SKM-1 (cell line): ENCODE measurements at regions not wholly inside any gene's neighbourhood (a gene's known extent, or its start where the extent isn't known, plus 50 kb on each side); places are given as distances from the start of the nearest gene placed in this dataset.

Experiments used
- DNase-seq: peaks from one replicate; lab custom pipeline; 2025; ENCODE audit not compliant: unreplicated experiment; lab: John Stamatoyannopoulos, UW

DNA sequence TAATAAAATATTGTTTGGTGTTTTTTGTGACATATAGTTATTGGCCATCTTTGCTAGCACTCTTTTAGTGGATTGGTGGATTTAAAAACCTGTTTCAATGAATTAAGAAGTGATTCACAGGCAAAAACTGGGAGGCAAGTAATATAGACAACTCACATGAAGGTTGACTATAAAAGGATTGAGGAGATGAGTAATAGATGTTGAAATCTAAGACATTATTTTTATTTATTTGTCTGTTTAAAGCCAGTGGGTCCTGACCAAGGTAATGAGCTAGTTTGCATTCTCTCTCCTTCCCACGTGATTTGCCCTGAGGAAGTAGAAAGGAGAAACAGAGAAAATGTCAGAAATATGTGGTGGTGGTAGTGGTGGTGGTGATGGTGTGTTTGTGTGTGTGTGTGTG, 351.5 kb upstream of the ZP4 start:
- DNase-seq = no peak

DNA sequence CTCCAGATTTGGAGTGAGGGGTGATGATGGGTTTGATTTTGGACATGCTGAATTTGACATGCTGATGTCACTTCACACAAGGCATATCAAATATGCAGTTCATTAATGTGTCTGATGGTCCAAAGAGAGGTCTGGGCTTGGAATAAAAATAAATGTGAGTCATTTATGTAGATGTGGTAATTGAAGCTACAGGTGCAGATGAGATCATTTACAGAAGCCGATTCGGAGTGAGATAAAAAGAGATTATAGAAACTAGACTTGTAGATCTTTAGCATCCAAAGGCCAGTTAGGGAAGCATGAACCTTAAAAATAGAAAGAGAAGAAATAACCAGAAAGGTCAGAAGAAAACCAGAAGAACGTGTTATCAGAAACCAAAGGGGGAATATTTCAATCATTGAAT, 350.9 kb upstream of the ZP4 start:
- no peak for DNase-seq

DNA sequence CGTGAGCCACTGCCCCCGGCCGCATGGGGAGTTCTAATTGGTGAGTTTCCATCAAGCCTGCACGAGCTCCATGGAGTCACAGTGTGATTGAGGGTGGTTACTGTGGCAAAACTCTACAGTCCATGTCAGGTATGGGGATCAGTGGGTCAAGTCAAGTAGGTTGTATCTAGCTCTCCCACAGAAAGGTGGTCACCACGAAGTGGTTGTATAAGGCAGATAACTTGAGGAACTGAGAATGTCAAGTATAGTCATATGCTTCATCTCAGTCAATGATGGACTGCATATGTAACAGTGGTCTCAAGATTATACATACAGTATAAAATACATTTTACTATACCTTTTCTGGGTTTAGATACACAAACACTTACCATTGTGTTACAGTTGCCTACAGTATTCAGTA, 348.6 kb upstream of the ZP4 start:
- no peak for DNase-seq

DNA sequence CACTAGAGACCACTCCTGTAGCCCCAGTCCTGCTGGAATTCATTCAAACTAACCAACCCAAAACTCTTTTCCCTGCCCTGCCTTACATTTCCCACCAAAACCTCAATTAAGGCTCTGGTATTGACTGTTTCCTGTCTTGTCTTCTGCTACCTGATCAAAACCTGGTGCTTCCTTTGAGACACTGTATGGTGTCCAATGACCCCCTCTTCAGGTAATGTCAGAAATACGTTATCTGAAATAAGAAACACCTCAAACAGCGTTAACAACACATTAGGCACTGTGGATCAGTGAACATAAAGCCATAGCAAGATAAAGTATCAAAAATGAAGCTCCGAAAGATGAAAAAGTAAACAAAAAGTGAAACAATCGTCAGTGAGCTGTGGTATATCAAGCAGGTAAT, 343.2 kb upstream of the ZP4 start:
- no peak for DNase-seq

DNA sequence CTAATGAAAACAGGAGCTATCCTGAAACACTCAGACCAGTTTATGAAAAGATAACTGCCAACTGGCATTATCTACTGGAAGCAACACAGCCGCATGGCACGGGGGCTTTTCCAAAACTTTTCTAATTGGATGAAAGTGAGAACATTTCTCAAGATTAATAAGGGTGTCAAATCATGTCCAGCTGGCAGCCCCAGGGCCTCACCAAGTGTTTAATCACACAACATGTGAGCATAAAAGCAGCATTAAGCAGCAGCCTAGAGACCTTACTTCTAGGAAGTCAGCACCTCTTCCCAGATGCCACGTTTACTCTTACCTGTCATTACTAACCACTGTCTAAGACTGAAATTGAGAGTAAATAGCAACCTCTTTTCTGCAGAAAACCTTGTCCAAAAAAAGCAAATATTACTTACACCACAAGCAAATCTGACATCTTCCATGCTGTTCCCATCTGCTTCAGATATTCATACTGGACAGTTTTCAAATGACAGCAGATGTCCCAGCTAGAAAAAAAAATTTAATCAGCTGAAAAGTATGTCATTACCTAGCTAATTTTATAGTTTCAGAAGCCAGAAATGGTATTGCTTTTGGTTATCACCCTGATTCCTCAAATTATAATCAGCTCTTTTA, 341.5 kb upstream of the ZP4 start:
- no peak for DNase-seq

DNA sequence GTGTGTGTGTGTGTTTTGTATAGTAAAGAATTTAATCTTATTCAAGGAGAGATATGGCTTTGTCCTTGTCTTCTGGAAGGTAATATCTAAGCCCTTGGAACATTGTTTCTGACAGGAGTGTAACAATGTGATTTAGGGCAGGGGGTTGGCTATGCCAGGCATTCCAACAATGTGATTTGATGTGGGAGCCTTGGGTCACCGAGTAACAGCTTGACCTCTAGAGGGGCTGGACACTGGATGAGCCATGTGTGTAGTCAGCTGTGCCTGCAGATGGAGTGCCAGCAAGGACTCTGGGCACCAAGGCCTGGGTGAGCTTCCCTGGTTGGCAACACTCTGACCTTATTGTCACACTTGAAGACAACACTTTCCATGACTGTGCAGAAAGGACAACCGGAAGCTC, 336.1 kb upstream of the ZP4 start:
- DNase-seq = no peak

DNA sequence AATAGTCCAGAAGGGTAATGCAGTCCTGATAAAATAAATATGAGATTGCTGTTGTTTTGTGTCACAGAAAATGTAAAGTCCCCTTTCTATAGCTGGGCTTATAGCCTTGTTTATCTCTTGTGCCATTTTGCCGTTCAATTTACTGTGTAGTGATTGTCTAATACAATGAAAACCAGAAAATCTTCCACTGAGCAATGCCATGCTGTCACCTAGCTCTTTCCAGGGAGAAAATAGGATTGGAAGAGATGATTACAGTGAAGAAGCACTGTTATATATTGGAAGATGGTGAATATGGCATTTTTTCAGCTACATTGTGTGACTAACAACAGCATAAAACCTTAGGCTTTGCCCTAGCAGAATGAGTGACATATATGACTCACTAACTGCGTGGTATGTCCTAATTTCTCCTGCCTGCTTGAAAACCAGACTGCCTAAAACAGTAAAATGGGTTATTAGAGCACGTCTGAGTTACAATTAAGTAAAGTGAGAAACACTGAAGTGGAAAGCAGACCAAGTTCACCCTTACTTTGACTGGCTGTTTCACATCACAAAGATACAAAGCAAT, 332.4 kb upstream of the ZP4 start:
- DNase-seq = no peak

DNA sequence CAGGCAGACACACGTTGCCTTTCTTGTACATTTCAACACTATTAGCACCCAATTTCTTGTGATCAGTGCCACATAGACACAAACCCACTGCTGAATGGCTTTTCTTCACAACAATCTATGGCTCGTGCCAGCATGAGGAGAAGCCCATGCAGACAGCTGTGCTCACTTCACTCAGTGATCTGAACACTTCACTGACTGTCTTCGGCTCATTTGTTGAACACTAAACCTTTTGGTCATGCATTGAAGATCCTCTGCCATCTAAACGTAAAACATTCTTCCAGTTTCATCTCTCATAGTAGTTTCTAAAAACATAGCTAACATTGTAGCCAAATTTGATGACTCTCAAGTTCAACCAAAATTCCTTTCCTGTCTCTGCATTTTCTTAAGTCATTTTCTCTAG, 331.0 kb upstream of the ZP4 start:
- DNase-seq = no peak

DNA sequence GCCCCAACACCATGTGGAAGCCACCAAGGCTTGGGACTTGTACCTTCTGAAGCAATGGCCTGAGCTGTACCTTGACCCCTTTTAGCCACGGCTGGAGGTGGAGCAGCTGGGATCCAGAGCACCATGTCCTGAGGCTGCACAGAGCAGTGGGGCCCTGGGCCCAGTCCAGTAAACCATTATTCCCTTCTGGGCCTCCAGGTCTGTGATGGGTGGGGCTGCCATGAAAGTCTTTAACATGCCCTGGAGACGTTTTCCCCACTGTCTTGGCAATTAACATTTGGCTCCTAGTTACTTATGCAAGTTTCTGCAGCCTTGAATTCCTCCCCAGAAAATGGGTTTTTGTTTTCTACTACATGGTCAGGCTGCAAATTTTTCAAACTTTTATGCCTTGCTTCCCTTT, 323.7 kb upstream of the ZP4 start:
- DNase-seq = no peak

DNA sequence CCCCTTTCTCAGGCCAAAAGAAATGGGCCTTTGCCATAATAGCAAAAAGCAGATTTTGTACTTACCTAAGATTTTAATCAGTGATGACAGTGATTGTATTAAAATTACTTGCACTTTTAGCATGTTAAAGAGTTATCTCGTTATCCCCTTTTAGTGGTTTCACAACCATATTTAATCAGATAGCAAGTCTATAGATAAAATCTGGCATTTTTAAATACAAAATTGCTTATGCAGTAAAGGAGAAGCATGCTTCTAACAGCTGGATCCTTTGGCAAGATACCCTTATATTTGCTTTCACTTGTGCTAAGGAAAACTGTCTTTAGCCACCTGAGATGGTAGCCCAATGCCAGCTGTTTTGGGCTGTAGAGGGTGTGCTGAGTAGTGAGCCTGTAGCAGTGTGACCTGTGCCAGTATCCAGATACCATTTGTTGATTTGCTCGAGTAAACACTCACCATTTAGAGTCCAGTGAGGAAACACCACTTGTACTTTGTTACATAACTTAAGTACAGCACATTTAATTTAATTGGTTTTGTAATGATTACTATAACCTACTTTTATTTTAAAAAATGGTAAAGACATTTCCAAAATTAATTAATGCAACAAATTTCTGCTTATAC, 314.4 kb upstream of the ZP4 start:
- no peak for DNase-seq

DNA sequence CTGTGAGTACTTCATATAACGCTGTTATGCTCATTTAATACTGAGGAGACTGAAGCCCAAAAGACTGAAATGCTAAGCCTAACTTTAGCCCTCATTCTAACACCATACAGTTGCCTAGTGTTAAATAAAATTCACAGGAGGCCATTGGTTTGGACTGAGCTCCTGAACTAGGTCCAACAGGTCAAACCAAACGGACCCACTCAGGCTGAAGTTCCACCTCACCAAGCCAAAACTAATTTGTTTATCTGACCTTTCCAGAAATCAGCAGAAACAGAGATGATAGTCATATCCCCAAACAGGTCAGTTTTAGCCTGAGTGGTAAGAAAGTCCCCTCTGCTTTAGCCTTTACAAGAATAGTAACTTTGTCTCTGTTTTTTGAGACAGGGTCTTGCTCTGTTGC, 311.3 kb upstream of the ZP4 start:
- DNase-seq = no peak

DNA sequence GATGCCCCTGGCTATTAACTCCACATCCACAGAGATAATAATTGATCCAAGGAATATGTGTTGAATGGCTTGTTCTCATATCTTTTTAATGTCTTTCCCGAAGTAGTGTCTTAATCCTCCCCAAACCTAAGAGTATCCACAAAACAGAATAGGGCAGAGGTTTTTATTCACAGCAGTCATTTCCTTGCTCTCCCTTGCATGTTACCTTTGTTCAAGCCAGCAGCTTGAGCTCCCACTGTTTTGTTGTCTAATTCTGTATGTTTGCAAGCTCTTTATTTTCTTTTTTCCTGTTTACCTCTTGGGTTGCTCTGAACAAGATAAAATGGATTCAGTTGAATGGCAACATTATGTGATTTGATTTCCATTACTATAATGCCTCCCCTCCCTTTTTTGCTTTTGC, 308.6 kb upstream of the ZP4 start:
- no peak for DNase-seq

DNA sequence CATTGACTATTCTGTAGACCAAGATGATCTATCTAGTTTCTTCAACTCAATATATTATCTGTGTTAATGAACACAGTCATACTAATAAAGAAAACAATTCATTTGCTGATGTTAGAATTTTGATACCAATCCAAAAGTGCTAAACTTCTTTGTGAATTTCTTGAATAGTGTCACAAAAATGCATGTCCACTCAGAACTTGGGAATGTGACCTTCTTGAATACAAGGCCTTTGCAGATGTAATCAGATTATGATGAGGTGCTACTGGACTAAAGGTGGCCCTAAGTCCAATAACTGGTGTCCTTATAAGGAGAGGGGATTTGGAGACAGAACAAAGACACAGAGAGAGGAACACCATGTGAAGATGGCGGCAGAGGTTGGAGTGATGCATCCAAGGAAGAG, 305.8 kb upstream of the ZP4 start:
- no peak for DNase-seq

DNA sequence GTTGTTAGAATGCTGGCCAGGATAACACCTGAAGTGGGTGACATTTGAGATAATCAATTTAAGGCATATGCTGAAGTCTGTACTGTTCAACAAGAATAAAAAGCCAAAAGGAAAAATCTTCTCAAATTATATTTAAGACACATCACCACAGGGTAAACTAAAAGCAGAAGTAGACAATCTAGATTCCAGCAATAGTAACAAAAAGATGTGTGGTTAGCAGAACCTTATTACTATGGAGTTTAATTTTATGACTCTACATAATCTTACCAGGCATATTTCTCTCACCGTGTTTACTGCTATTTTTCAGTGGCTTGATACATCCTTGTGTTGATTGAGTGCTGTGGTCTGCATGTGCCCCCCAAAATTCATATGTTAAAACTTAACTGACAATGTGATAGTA, 300.4 kb upstream of the ZP4 start:
- DNase-seq = no peak

DNA sequence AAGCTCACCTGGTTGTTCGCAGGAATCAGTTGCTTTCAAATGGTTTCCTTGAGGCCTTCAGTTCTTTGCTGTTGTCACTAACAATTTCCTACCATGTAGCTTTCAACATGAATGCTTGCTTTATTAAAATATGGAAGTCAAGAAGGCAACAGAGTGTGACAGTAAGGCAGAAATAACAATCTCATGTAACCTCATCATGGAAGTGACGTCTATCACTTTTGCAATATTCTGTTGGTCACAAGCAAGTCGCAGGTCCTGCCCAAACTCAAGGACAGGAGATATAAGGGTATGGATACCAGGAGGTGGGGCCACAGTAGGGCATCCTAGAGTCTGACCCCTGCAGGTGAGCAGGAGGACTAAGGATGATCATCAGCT, 296.8 kb upstream of the ZP4 start:
- DNase-seq = no peak

DNA sequence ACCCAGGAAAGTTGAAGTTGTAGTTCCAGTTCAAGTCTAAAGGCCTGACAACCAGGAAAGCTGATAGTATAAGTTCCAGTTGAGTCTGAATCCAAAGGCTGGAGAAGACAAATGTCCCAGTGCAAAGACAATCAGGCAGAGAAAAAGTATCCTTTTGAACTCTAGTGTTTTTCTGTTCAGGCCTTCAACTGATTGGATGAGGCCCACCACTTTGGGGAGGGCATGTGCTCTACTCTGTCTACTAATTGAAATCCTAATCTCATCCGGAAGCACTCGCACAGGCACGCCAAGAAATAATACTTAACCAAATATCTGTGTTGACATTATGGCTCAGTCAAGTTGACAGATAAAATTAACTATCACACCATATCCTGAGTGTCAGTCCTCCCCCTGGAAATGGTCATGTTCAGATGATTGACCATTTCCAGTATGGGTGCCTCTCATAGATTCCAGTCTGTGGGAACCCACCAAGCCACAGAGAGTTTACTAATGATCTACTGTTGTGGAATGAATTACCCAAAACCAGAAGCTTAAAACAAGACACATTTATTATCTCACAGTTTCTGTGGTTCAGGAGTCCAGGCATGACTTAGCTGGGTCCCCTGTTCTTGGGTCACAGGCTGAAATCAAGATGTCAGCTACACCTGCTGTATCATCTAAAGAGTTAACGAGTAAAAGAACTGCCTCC, 296.3 kb upstream of the ZP4 start:
- no peak for DNase-seq

DNA sequence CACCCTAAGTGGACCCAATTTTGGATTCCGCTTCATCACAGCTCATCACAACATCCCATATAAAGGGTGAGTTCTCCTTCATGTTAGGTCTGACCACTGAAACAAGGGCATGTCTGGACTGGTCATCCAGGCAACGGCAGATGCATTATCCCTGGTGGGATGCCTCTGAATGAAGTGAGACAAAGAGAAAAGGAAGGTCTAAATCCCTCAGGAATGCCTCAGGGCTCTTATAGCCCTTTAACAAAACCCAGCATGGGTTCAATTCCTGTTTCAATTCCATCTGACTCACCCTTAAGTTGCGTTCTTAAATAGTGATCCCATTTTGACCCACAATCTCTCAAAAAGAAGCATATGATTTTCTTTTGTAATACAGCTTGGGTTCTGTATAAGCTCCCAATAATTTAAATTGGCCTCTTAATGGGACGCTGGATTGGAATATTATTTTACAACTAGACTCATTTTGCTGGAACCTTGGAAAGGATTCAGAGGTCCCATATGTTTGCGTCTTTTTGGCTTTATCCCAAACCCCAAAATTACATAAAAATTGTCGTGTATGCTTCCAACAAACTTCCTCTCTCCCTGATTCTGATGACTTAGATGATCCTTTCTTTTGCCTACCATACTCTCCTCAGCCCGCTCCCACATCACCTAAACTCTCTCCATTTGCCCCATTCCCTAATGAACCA, 287.4 kb upstream of the ZP4 start:
- DNase-seq = no peak

DNA sequence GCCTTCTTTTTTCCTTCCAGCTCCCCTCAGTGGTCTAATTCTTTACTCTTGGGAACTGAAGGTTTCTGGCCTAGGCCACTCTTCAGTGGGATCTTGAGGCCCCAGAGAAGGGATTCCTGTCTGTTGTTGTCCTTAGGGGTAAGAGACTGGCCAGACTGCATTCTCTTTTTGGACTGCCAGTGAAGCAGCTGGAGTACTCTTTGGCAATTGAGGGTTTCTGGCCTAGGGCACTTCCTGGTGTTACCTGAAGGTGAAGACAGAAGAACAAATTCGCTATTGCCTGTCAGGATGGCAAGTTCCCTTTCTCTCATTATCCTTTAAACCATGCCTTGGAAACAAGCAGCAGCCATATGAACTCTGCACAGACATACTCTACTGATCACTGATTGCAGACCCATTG, 286.6 kb upstream of the ZP4 start:
- DNase-seq = no peak

DNA sequence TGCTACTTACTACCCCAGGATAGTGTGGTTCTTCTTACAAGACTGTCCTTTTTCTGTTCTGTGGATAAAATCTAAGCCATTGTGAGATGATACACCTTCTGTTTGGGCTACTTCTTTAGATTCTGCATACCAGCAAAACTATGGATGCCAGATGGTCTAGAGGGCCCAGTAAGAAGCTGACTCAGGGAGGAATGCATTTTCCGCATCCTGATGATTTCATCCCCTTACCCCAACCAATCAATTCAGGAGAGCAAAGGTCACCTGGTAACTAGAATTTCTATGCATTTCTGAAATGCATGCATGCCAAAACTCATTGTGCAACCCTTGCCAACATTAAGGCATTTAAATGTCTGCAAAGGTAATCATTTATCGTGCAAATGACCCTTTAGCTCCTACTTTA, 285.7 kb upstream of the ZP4 start:
- DNase-seq = no peak

DNA sequence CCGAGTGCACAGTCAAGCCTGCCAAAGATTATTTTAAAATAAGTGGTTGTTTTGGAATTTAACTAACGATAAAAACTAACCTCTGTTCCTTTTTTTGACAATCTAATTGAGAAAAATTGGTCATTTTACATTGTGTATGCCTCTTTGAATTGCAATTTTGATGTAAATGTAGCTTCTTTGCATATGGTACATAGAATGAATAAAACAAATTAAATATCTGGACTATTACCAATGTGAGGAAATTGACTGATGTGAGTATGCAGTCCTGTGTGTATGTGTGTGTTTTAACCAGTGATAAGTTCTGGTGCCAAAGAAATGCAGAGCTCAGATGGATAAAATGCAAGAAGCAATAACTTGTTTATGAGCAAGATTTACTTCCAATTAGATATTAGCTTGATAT, 281.3 kb upstream of the ZP4 start:
- DNase-seq = no peak

DNA sequence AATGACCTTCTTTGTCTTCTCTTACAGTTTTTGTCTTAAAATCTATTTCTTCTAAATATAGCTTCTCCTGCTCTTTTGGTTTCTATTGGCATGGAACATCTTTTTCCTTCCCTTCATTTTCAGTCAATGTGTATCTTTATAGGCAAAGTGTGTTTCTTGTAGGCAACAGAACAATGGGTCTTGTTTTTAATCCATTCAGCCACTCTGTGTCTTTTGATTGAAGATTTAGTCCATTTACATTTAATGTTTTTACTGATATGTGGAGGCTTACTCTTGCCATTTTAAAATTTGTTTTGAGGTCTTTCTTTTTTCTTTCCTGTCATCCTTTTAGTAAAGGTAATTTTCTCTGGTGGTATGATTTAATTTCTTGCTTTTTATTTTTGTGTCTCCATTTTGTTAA, 271.2 kb upstream of the ZP4 start:
- DNase-seq = no peak

DNA sequence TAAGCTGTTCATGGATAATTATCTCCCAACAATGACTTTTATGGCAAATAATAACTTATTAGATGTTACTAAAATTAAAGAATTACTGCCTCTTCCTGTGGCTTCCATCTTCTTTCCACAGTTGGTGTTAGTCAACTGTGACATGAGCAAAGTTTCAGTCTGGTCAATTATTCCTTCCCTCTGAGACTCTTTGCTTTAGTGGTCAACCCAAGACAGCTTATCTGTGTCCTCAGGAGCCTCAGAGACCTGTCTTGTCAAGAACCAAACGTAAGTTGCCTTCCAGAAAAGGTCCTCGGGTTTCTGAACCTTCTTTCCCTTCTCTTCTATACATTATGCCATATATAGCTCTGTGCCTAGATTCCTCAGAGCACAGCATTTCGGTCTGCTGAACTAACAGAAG, 263.2 kb upstream of the ZP4 start:
- no peak for DNase-seq
